Suprapubic skin (tissue), 4 donors: ENCODE measurements at regions not wholly inside any gene's neighbourhood (a gene's known extent, or its start where the extent isn't known, plus 50 kb on each side); places are given as distances from the start of the nearest gene placed in this dataset.

Experiments
- POLR2A ChIP-seq, 2 donors: fragments of 450-650 bp; IDR thresholded peaks; one replicate each; pipeline ENCODE4 v1.6.1; 2017; ENCODE audit warnings: antibody characterized with exemption in 2 of 2, mild to moderate bottlenecking in 2 of 2, moderate library complexity in 2 of 2
- POLR2AphosphoS5 ChIP-seq, 3 donors: sonication (generic); formaldehyde crosslinking; IDR thresholded peaks; one replicate each; pipeline ENCODE4 v1.6.1; 2017; ENCODE audit warnings: antibody characterized with exemption in 3 of 3
- TF ChIP-seq, protein P1 (sequence below), 2 donors: fragments of 200-600 bp in 1 of 2; fragments of 450-650 bp in 1 of 2; sonication (generic) in 1 of 2; IDR thresholded peaks; one replicate each; pipeline ENCODE4 v1.5.1; 2016 to 2019; ENCODE audit warnings: antibody characterized with exemption in 2 of 2, mild to moderate bottlenecking in 1 of 2, moderate library complexity in 1 of 2

DNA sequence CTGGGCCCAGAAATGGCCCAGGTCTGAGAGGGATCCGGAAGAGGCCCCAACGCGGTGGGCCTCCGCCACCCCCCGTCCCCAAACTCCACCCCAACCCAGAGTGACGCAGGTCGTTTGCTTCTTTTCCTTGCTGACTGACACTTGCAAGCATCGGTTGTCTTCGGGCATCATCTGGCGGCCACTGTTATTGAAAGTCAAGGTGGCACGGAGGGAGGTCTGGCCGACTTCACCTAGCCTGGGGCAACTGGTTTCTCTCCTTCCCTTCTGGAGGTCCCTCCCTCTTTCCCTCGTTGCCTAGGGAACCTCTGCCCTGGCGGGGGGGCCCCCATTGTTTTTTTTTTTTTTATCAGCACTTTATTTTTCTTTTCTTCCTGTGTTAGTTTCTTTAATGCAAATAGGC is 241.8 kb downstream of the ALG10 start:
- TF ChIP-seq POLR2AphosphoS5 (IDR thresholded peaks at IDR 0.05) (no peak), POLR2A (IDR thresholded peaks at IDR 0.05) (no peak)
- TF ChIP-seq, protein P1, sequence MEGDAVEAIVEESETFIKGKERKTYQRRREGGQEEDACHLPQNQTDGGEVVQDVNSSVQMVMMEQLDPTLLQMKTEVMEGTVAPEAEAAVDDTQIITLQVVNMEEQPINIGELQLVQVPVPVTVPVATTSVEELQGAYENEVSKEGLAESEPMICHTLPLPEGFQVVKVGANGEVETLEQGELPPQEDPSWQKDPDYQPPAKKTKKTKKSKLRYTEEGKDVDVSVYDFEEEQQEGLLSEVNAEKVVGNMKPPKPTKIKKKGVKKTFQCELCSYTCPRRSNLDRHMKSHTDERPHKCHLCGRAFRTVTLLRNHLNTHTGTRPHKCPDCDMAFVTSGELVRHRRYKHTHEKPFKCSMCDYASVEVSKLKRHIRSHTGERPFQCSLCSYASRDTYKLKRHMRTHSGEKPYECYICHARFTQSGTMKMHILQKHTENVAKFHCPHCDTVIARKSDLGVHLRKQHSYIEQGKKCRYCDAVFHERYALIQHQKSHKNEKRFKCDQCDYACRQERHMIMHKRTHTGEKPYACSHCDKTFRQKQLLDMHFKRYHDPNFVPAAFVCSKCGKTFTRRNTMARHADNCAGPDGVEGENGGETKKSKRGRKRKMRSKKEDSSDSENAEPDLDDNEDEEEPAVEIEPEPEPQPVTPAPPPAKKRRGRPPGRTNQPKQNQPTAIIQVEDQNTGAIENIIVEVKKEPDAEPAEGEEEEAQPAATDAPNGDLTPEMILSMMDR (IDR thresholded peaks at IDR 0.05), result no peak
